ENCODE measurements at regions not wholly inside any gene's neighbourhood (a gene's known extent, or its start where the extent isn't known, plus 50 kb on each side); places are given as distances from the start of the nearest gene placed in this dataset.
A peak's percentile ranks its signal among the peaks of the same experiment; 100 is the strongest.

GRCh38 chr16:35908152-35908551 lies 2448.7 kb downstream of the TP53TG3F start:
- H3K4me1 ChIP-seq (ENCODE audit: low read depth, poor library complexity, severe bottlenecking) = no peaks in the 10 kb centered on the region
- H3K27me3 ChIP-seq (ENCODE audit: insufficient read depth, low read depth) = no peaks in the 10 kb centered on the region
- no peak overlapping the region for H3K27ac ChIP-seq
- H3K79me2 ChIP-seq (ENCODE audit: insufficient read depth, low read depth) = no peaks in the 10 kb centered on the region
- no peak for TF ChIP-seq CTCF (conservative IDR thresholded peaks at IDR 0.05; ENCODE audit: low read depth, low read length)
- no peaks in the 10 kb centered on the region for H4K20me1 ChIP-seq (ENCODE audit: insufficient read depth)
- H3K4me2 ChIP-seq = no peak overlapping the region
- H3K4me3 ChIP-seq (IDR thresholded peaks at IDR 0.05; ENCODE audit: insufficient read depth, low read depth, low read length) = no peak overlapping the region
- H2AFZ ChIP-seq (ENCODE audit: low read depth) = no peak overlapping the region
- H3K36me3 ChIP-seq (ENCODE audit: insufficient read depth) = no peaks in the 10 kb centered on the region
- H3K9ac ChIP-seq = no peak overlapping the region

- peak; percentile 80 for TF ChIP-seq CTCF (conservative IDR thresholded peaks at IDR 0.05; ENCODE audit: low read depth, low read length)
- no peak overlapping the region for H3K4me2 ChIP-seq
- no peaks in the 10 kb centered on the region for H3K36me3 ChIP-seq (ENCODE audit: insufficient read depth)
- H3K79me2 ChIP-seq (ENCODE audit: insufficient read depth, low read depth) = no peaks in the 10 kb centered on the region
- no peak overlapping the region for H2AFZ ChIP-seq (ENCODE audit: low read depth)
- H3K9ac ChIP-seq = no peak overlapping the region
- no peak overlapping the region for H3K27ac ChIP-seq
- no peak overlapping the region for H3K4me3 ChIP-seq (IDR thresholded peaks at IDR 0.05; ENCODE audit: insufficient read depth, low read depth, low read length)
- H4K20me1 ChIP-seq (ENCODE audit: insufficient read depth) = no peaks in the 10 kb centered on the region
- H3K27me3 ChIP-seq (ENCODE audit: insufficient read depth, low read depth) = no peaks in the 10 kb centered on the region
- H3K4me1 ChIP-seq (ENCODE audit: low read depth, poor library complexity, severe bottlenecking) = no peaks in the 10 kb centered on the region
These were observed 2449.5 kb downstream of the TP53TG3F start for GRCh38 chr16:35908942-35909341.

- H3K4me3 ChIP-seq (IDR thresholded peaks at IDR 0.05; ENCODE audit: insufficient read depth, low read depth, low read length) = no peak overlapping the region
- no peaks in the 10 kb centered on the region for H4K20me1 ChIP-seq (ENCODE audit: insufficient read depth)
- no peak overlapping the region for H2AFZ ChIP-seq (ENCODE audit: low read depth)
- H3K4me1 ChIP-seq (ENCODE audit: low read depth, poor library complexity, severe bottlenecking) = no peaks in the 10 kb centered on the region
- no peak overlapping the region for H3K27ac ChIP-seq
- no peak overlapping the region for H3K4me2 ChIP-seq
- no peaks in the 10 kb centered on the region for H3K36me3 ChIP-seq (ENCODE audit: insufficient read depth)
- H3K9ac ChIP-seq = no peak overlapping the region
- H3K27me3 ChIP-seq (ENCODE audit: insufficient read depth, low read depth) = no peaks in the 10 kb centered on the region
- no peak for TF ChIP-seq CTCF (conservative IDR thresholded peaks at IDR 0.05; ENCODE audit: low read depth, low read length)
- H3K79me2 ChIP-seq (ENCODE audit: insufficient read depth, low read depth) = no peaks in the 10 kb centered on the region
These were observed 2450.0 kb downstream of the TP53TG3F start for GRCh38 chr16:35909351-35909954.

- H3K79me2 ChIP-seq (ENCODE audit: insufficient read depth, low read depth) = no peaks in the 10 kb centered on the region
- no peak for TF ChIP-seq CTCF (conservative IDR thresholded peaks at IDR 0.05; ENCODE audit: low read depth, low read length)
- no peaks in the 10 kb centered on the region for H3K36me3 ChIP-seq (ENCODE audit: insufficient read depth)
- no peaks in the 10 kb centered on the region for H3K4me1 ChIP-seq (ENCODE audit: low read depth, poor library complexity, severe bottlenecking)
- no peak overlapping the region for H3K4me3 ChIP-seq (IDR thresholded peaks at IDR 0.05; ENCODE audit: insufficient read depth, low read depth, low read length)
- H2AFZ ChIP-seq (ENCODE audit: low read depth) = no peak overlapping the region
- H3K27ac ChIP-seq = no peak overlapping the region
- no peak overlapping the region for H3K9ac ChIP-seq
- no peaks in the 10 kb centered on the region for H4K20me1 ChIP-seq (ENCODE audit: insufficient read depth)
- no peaks in the 10 kb centered on the region for H3K27me3 ChIP-seq (ENCODE audit: insufficient read depth, low read depth)
- no peak overlapping the region for H3K4me2 ChIP-seq
These were observed 2451.0 kb downstream of the TP53TG3F start for GRCh38 chr16:35910409-35910808.

Data from KMS-11 (cell line).